GM12878 (cell line): ENCODE measurements at regions not wholly inside any gene's neighbourhood (a gene's known extent, or its start where the extent isn't known, plus 50 kb on each side); places are given as distances from the start of the nearest gene placed in this dataset.

Experiments used
- ATAC-seq: fragments of 200-7000 bp; cut with Tn5 transposase; 3 replicates; pipeline ENCODE4 v1.9.1; 2020; ENCODE audit warnings: mild to moderate bottlenecking, moderate library complexity
- BruUV-seq: library from RNA; stranded (reverse); fragments of 400-500 nt; replicated peaks from 2 replicates; lab custom pipeline; 2021; lab: Mats Ljungman, UMichigan
- CTCF ChIA-PET: fragments of 300-600 bp; sonication (Branson Sonifier 250); formaldehyde crosslinking; extraction: SDS; loops from one replicate; lab custom pipeline; 2021; ENCODE audit warnings: inconsistent platforms; lab: Yijun Ruan, JAX
- POLR2A ChIA-PET: fragments of 350-600 bp; formaldehyde crosslinking; extraction: SDS; loops from one replicate; lab custom pipeline; 2021; ENCODE audit warnings: inconsistent platforms; lab: Charles Lee
- RAD21 ChIA-PET: fragments of 300-600 bp; sonication (Branson Sonifier 250); formaldehyde crosslinking; loops from one replicate; lab custom pipeline; 2023; ENCODE audit warnings: antibody characterized with exemption; ENCODE audit not compliant: unreplicated experiment; lab: Charles Lee
- SMC1A ChIA-PET: fragments of 300-600 bp; sonication (Branson Sonifier 250); formaldehyde crosslinking; loops from one replicate; lab custom pipeline; 2023; ENCODE audit not compliant: unreplicated experiment, uncharacterized antibody; lab: Charles Lee
- DNase-seq: peaks from one replicate; pipeline ENCODE4 v3.0.0-alpha.2; 2011; ENCODE audit warnings: low read depth, low spot score
- FAIRE-seq: peaks from 3 replicates; lab custom pipeline; 2011; peaks lifted over from hg19 to GRCh38; lab: Jason Lieb, UNC
- H2AFZ ChIP-seq: 2 replicates; pipeline ENCODE4 v1.6.0; 2011; ENCODE audit warnings: low read depth, low read length, control low read depth; ENCODE audit not compliant: control insufficient read depth
- H3K27ac ChIP-seq: 2 replicates; pipeline ENCODE4 v1.5.1; 2011; ENCODE audit warnings: control low read depth; ENCODE audit not compliant: control insufficient read depth, insufficient read depth
- H3K27me3 ChIP-seq, 2 experiments: replicated peaks in 1 of 2; 2 replicates each; pipeline versions ENCODE4 v1.6.0 to v1.6.1; 2011; ENCODE audit warnings: low read length in 1 of 2; ENCODE audit not compliant: control insufficient read depth in 2 of 2, insufficient read depth in 2 of 2
- H3K36me3 ChIP-seq, 2 experiments: 2 replicates each; pipeline ENCODE4 v1.5.1; 2011; ENCODE audit warnings: low read length in 1 of 2; ENCODE audit not compliant: control insufficient read depth in 2 of 2, insufficient read depth in 2 of 2
- H3K4me1 ChIP-seq: 2 replicates; pipeline ENCODE4 v1.6.1; 2011; ENCODE audit warnings: mild to moderate bottlenecking, low read length, moderate library complexity, mixed read lengths; ENCODE audit not compliant: control insufficient read depth, insufficient read depth
- H3K4me2 ChIP-seq: 2 replicates; pipeline ENCODE4 v1.6.0; 2011; ENCODE audit warnings: control low read depth; ENCODE audit not compliant: control insufficient read depth, insufficient read depth
- H3K4me3 ChIP-seq: fragments of 200-600 bp; sonication (generic); 2 replicates; pipeline ENCODE4 v1.5.1; 2016
- H3K79me2 ChIP-seq: 2 replicates; pipeline ENCODE4 v1.6.0; 2011; ENCODE audit warnings: low read length; ENCODE audit not compliant: control insufficient read depth, insufficient read depth
- H3K9ac ChIP-seq: 2 replicates; pipeline ENCODE4 v1.8.0; 2011; ENCODE audit warnings: low read length, control low read depth, mixed read lengths; ENCODE audit not compliant: control insufficient read depth, insufficient read depth
- H3K9me3 ChIP-seq: replicated peaks from 3 replicates; pipeline ENCODE4 v1.5.1; 2011; ENCODE audit warnings: mild to moderate bottlenecking, low read length; ENCODE audit not compliant: control insufficient read depth, insufficient read depth
- H4K20me1 ChIP-seq: 2 replicates; pipeline ENCODE4 v1.6.0; 2011; ENCODE audit not compliant: control insufficient read depth, insufficient read depth
- ATF7 ChIP-seq: fragments of 450-650 bp; IDR thresholded peaks from 2 replicates; pipeline ENCODE4 v1.6.1; 2016; ENCODE audit warnings: low read depth, mild to moderate bottlenecking
- CBFB ChIP-seq: IDR thresholded peaks from 2 replicates; pipeline ENCODE4 v1.6.1; 2016; ENCODE audit warnings: antibody characterized with exemption, low read depth
- EED ChIP-seq: sonication (generic); IDR thresholded peaks from 2 replicates; pipeline ENCODE4 v1.6.1; 2016; ENCODE audit warnings: antibody characterized with exemption, low read depth
- EP300 ChIP-seq, 2 experiments: fragments of 150-350 bp in 1 of 2; IDR thresholded peaks; 2 replicates each; pipeline ENCODE4 v1.6.1; 2011 to 2012; ENCODE audit warnings: low read depth in 2 of 2, low read length in 2 of 2, borderline replicate concordance in 1 of 2, improper control_type of control experiment in 1 of 2, inconsistent platforms in 1 of 2; ENCODE audit not compliant: control insufficient read depth in 1 of 2
- EZH2 ChIP-seq: IDR thresholded peaks from 2 replicates; pipeline ENCODE4 v1.6.1; 2012; ENCODE audit warnings: low read depth, mild to moderate bottlenecking, control low read depth, inconsistent platforms, low read length, borderline replicate concordance; ENCODE audit not compliant: control insufficient read depth
- FOXM1 ChIP-seq: IDR thresholded peaks from 2 replicates; pipeline ENCODE4 v1.6.1; 2012; ENCODE audit warnings: low read depth, mild to moderate bottlenecking, inconsistent platforms, low read length, moderate library complexity
- GABPA ChIP-seq: IDR thresholded peaks from 2 replicates; pipeline ENCODE4 v1.6.1; 2014; ENCODE audit warnings: antibody characterized with exemption, low read depth, mild to moderate bottlenecking, inconsistent platforms
- MEF2A ChIP-seq: IDR thresholded peaks from 2 replicates; pipeline ENCODE4 v1.6.1; 2011; ENCODE audit warnings: low read depth, mild to moderate bottlenecking, low read length, moderate library complexity; ENCODE audit not compliant: insufficient read depth
- RAD21 ChIP-seq: IDR thresholded peaks from 2 replicates; pipeline ENCODE4 v1.6.1; 2011; ENCODE audit warnings: mild to moderate bottlenecking, low read depth, low read length, moderate library complexity; ENCODE audit not compliant: insufficient read depth
- RAD51 ChIP-seq: fragments of 450-650 bp; IDR thresholded peaks from 2 replicates; pipeline ENCODE4 v1.6.1; 2016; ENCODE audit warnings: moderate library complexity, mild to moderate bottlenecking, inconsistent platforms
- RUNX3 ChIP-seq: IDR thresholded peaks from 2 replicates; pipeline ENCODE4 v1.6.1; 2012; ENCODE audit warnings: low read length, inconsistent platforms
- SIN3A ChIP-seq: IDR thresholded peaks from 2 replicates; pipeline ENCODE4 v1.6.1; 2012; ENCODE audit warnings: low read depth, low read length, improper control_type of control experiment
- SMARCA5 ChIP-seq: fragments of 450-650 bp; IDR thresholded peaks from 2 replicates; pipeline ENCODE4 v1.6.1; 2017; ENCODE audit warnings: mild to moderate bottlenecking
- SMC3 ChIP-seq: IDR thresholded peaks from 2 replicates; pipeline ENCODE4 v1.6.1; 2011; ENCODE audit warnings: low read length, improper control_type of control experiment, borderline replicate concordance
- SREBF2 ChIP-seq: IDR thresholded peaks from 2 replicates; pipeline ENCODE4 v1.6.1; 2012; ENCODE audit warnings: mild to moderate bottlenecking, low read length
- STAT3 ChIP-seq: IDR thresholded peaks from 2 replicates; pipeline ENCODE4 v1.6.1; 2011; ENCODE audit warnings: low read depth, low read length, improper control_type of control experiment
- YY1 ChIP-seq: IDR thresholded peaks from 2 replicates; pipeline ENCODE4 v1.6.1; 2011; ENCODE audit warnings: low read depth, mild to moderate bottlenecking, low read length
- ZNF217 ChIP-seq: fragments of 450-650 bp; IDR thresholded peaks from 2 replicates; pipeline ENCODE4 v1.6.1; 2017; ENCODE audit warnings: antibody characterized with exemption, mild to moderate bottlenecking
- ZNF24 ChIP-seq: fragments of 450-650 bp; IDR thresholded peaks from 2 replicates; pipeline ENCODE4 v1.6.1; 2017; ENCODE audit warnings: antibody characterized with exemption, mild to moderate bottlenecking
- WGBS: methylation state at CpG from one replicate; pipeline ENCODE4 v1.1.6; 2016; ENCODE audit warnings: low lambda C conversion rate; ENCODE audit not compliant: insufficient replicate concordance, insufficient coverage; ENCODE audit errors: missing lambda C conversion rate; 5-methylcytosine and 5-hydroxymethylcytosine counted together
- in situ Hi-C: fragments of 300-500 bp; cut with MboI; formaldehyde crosslinking; loops from 9 replicates; pipeline ENCODE4 v1.14.3; 2018; ENCODE audit warnings: mixed read lengths
- intact Hi-C: fragments of 100-400 bp; cut with micrococcal nuclease; formaldehyde crosslinking; loops from one replicate; pipeline ENCODE4 v1.14.2; 2022; ENCODE audit not compliant: unreplicated experiment
- TF ChIP-seq, protein P1 (sequence below): fragments of 450-650 bp; formaldehyde crosslinking; IDR thresholded peaks from 2 replicates; pipeline ENCODE4 v1.4.0; 2022; ENCODE audit warnings: mild to moderate bottlenecking, moderate library complexity

DNA sequence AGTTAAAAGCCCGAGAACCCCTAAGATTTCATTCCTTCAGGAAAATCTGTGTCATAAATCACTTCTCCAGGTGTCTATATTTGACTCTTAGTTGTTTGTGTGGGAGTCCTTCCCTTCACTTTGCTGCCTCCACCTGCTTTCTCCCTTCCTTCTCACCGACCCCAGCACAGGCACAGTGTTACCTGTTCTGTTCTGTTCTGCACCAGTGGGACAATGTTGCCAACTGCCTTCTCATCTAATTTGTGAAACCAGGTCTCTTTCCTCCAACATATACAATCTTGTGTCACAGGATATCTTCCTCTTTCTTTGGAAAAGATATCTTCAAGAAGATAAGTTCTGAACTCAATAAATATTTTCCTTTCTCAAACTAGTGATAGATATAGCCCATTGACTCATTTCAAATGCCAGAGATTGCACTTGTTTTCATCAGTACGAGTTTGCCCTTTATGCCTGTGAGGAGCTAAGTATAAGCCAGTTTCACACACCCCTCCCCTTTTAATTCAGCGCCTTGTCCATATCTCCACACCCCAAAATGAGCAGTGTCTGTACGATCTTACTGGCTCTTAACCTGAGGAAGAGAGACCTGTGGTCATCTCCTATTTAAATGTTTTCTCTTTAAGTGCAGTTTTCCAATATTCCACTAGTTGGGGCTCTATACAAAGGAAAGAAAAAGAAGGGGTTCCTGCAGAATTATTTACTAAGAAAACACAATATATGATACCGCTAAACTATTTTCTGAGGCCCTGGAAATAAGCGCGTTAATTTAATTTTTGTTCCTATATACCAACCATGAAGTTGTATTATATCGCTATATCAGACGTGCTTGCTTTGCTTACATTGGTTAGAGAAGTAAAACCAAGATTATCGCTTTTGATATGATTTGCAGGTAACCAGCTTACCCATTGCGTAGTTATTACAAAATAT lies 81.6 kb upstream of the PREP start:
- H3K79me2 ChIP-seq, result no peaks in the 10 kb centered on the region
- intact Hi-C loops (loop anchor here (1.0 to 10.0 kb wide), 11 partner anchors 116 to 1038 kb away; partner anchors contain the start of gene PRDM1), in situ Hi-C loops (loop anchor here (5.0 kb wide), 3 partner anchors 163 to 818 kb away; no protein-coding TSS in a partner anchor)
- SMC1A ChIA-PET, result interaction anchor here (0.6 to 8.2 kb wide), 27 partner anchors 10 to 850 kb away, joined by 3 to 100 read pairs (median 5); partner anchors contain the start of gene PRDM1
- POLR2A ChIA-PET, result interaction anchor here (0.6 to 4.9 kb wide), 5 partner anchors 9 to 162 kb away, joined by 3 to 47 read pairs (median 3); no protein-coding TSS in a partner anchor
- FAIRE-seq, result no peak
- H3K4me1 ChIP-seq, result peaks cover 50% of the 10 kb centered on the region
- peak; percentile 64 for ATAC-seq
- RAD21 ChIA-PET, result interaction anchor here (0.6 to 8.9 kb wide), 17 partner anchors 9 to 817 kb away, joined by 3 to 184 read pairs (median 9); partner anchors contain the start of gene PRDM1
- no peak overlapping the region for H3K9ac ChIP-seq
- 17% methylated on average over 12 of the region's 12 CpGs for WGBS
- CTCF ChIA-PET, result interaction anchor here (0.8 to 7.5 kb wide), 25 partner anchors 8 to 855 kb away, joined by 3 to 112 read pairs (median 4); partner anchors contain the start of gene PRDM1
- no peak overlapping the region for H3K4me3 ChIP-seq
- no peaks in the 10 kb centered on the region for H3K27me3 ChIP-seq
- no peaks in the 10 kb centered on the region for H3K36me3 ChIP-seq
- no peak for DNase-seq
- no TSS peak for BruUV-seq
- no peaks in the 10 kb centered on the region for H4K20me1 ChIP-seq
- peak overlapping the region; percentile 47 for H3K4me2 ChIP-seq
- peak overlapping the region; percentile 8; the same call in 1 of the 2 replicates for H3K27ac ChIP-seq
- H2AFZ ChIP-seq, result peak overlapping the region; percentile 56
- peaks cover 6% of the 10 kb centered on the region; the same call in 2 of the 3 replicates for H3K9me3 ChIP-seq
- TF ChIP-seq, protein P1, sequence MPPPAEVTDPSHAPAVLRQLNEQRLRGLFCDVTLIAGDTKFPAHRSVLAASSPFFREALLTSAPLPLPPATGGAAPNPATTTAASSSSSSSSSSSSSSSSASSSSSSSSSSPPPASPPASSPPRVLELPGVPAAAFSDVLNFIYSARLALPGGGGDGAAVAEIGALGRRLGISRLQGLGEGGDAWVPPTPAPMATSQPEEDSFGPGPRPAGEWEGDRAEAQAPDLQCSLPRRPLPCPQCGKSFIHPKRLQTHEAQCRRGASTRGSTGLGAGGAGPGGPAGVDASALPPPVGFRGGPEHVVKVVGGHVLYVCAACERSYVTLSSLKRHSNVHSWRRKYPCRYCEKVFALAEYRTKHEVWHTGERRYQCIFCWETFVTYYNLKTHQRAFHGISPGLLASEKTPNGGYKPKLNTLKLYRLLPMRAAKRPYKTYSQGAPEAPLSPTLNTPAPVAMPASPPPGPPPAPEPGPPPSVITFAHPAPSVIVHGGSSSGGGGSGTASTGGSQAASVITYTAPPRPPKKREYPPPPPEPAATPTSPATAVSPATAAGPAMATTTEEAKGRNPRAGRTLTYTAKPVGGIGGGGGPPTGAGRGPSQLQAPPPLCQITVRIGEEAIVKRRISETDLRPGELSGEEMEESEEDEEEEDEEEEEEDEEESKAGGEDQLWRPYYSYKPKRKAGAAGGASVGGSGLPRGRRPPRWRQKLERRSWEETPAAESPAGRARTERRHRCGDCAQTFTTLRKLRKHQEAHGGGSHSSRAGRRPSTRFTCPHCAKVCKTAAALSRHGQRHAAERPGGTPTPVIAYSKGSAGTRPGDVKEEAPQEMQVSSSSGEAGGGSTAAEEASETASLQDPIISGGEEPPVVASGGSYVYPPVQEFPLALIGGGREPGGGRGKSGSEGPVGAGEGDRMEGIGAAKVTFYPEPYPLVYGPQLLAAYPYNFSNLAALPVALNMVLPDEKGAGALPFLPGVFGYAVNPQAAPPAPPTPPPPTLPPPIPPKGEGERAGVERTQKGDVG (CRISPR knock-in tag), result no peak
- TF ChIP-seq SMARCA5, result peak; percentile 47
- TF ChIP-seq SIN3A, result no peak
- 0 out of 2 replicates have a peak, but pooled peaks have one; percentile 60 for TF ChIP-seq MEF2A
- peak; percentile 96 for TF ChIP-seq RAD21
- peak in 1 of 2 experiments; percentile 50; a peak in 2 of 4 replicates for TF ChIP-seq EP300 (IDR thresholded peaks at IDR 0.05; ENCODE audit: borderline replicate concordance in 1 of 2, control insufficient read depth in 1 of 2, low read depth in 2 of 2, low read length in 2 of 2)
- TF ChIP-seq CBFB, result 0 out of 2 replicates have a peak, but pooled peaks have one; percentile 45
- TF ChIP-seq GABPA, result no peak
- TF ChIP-seq EED, result 0 out of 2 replicates have a peak, but pooled peaks have one; percentile 17
- TF ChIP-seq YY1, result no peak
- no peak for TF ChIP-seq STAT3
- no peak for TF ChIP-seq SREBF2
- no peak for TF ChIP-seq EZH2
- peak; percentile 40 for TF ChIP-seq RUNX3
- peak; percentile 90 for TF ChIP-seq SMC3
- peak; percentile 65 for TF ChIP-seq FOXM1
- peak; percentile 39; the same call in 1 of the 2 replicates for TF ChIP-seq ATF7
- 0 out of 2 replicates have a peak, but pooled peaks have one; percentile 22 for TF ChIP-seq ZNF24
- TF ChIP-seq ZNF217, result peak; percentile 82; the same call in 1 of the 2 replicates
- peak; percentile 10; the same call in 1 of the 2 replicates for TF ChIP-seq RAD51
